Gastroesophageal sphincter (tissue), 4 donors: ENCODE measurements at regions not wholly inside any gene's neighbourhood (a gene's known extent, or its start where the extent isn't known, plus 50 kb on each side); places are given as distances from the start of the nearest gene placed in this dataset.

ENCODE experiments used
- ATAC-seq: fragments of 150-250 bp; one replicate; pipeline ENCODE4 v1.9.1; 2016; ENCODE audit warnings: mild to moderate bottlenecking, moderate library complexity
- H3K27ac ChIP-seq, 4 donors: fragments of 200-600 bp; sonication (generic) in 3 of 4; 1 replicate in 3 of 4; 2 replicates in 1 of 4; pipeline ENCODE4 v1.5.1; 2016 to 2019
- H3K27me3 ChIP-seq: fragments of 200-600 bp; sonication (generic); one replicate; pipeline ENCODE4 v1.5.1; 2019
- H3K36me3 ChIP-seq, 2 donors: fragments of 200-600 bp; sonication (generic); one replicate each; pipeline ENCODE4 v1.5.1; 2019; ENCODE audit warnings: control low read depth in 1 of 2
- H3K4me1 ChIP-seq, 3 donors: fragments of 200-600 bp; sonication (generic); 1 replicate in 2 of 3; 2 replicates in 1 of 3; pipeline ENCODE4 v1.5.1; 2016 to 2019; ENCODE audit warnings: control low read depth in 2 of 3
- H3K4me3 ChIP-seq, 2 donors: fragments of 200-600 bp; sonication (generic); one replicate each; pipeline ENCODE4 v1.5.1; 2019; ENCODE audit warnings: mild to moderate bottlenecking in 1 of 2, moderate library complexity in 1 of 2
- H3K9me3 ChIP-seq, 3 donors: fragments of 200-600 bp; sonication (generic); one replicate each; pipeline ENCODE4 v1.5.1; 2017 to 2019; ENCODE audit warnings: control low read depth in 2 of 3
- CTCF ChIP-seq, 4 experiments: fragments of 200-600 bp in 2 of 4; fragments of 450-650 bp in 2 of 4; sonication (generic) in 1 of 4; IDR thresholded peaks; one replicate each; pipeline ENCODE4 v1.5.1; 2017 to 2019; ENCODE audit warnings: antibody characterized with exemption in 4 of 4, mild to moderate bottlenecking in 2 of 4, moderate library complexity in 2 of 4
- EP300 ChIP-seq: sonication (generic); formaldehyde crosslinking; IDR thresholded peaks from one replicate; pipeline ENCODE4 v1.6.1; 2017; ENCODE audit warnings: antibody characterized with exemption, mild to moderate bottlenecking
- POLR2A ChIP-seq, 2 donors: fragments of 450-650 bp; IDR thresholded peaks; one replicate each; pipeline ENCODE4 v1.6.1; 2017; ENCODE audit warnings: antibody characterized with exemption in 2 of 2, mild to moderate bottlenecking in 2 of 2, moderate library complexity in 1 of 2
- POLR2AphosphoS5 ChIP-seq: sonication (generic); formaldehyde crosslinking; IDR thresholded peaks from one replicate; pipeline ENCODE4 v1.6.1; 2017; ENCODE audit warnings: antibody characterized with exemption
- WGBS, 2 donors: methylation state at CpG; one replicate each; pipeline ENCODE4 v1.1.5; 2018; ENCODE audit warnings: low coverage in 1 of 2; 5-methylcytosine and 5-hydroxymethylcytosine counted together

- Histone ChIP-seq H3K9me3 (peaks cover 0 to 25% (median 0%) of the 10 kb centered on the region in 3 donors), H3K4me3 (no peak overlapping the region), H3K27ac (no peak overlapping the region), H3K4me1 (peaks cover 0 to 9% (median 0%) of the 10 kb centered on the region in 3 donors), H3K36me3 (no peaks in the 10 kb centered on the region), H3K27me3 (no peaks in the 10 kb centered on the region)
- TF ChIP-seq POLR2AphosphoS5 (no peak), POLR2A (IDR thresholded peaks at IDR 0.05) (no peak), EP300 (no peak), CTCF (IDR thresholded peaks at IDR 0.05) (no peak)
- 58 to 88% methylated on average over 3 to 5 of the region's 7 CpGs for WGBS, 2 donors
- peak; percentile 56 for ATAC-seq
Measured at GRCh38 chr19:46546194-46546896, 50.7 kb upstream of the PNMA8B start.

- Histone ChIP-seq H3K9me3 (peaks cover 0 to 28% (median 0%) of the 10 kb centered on the region in 3 donors), H3K4me1 (no peaks in the 10 kb centered on the region), H3K27me3 (no peaks in the 10 kb centered on the region), H3K4me3 (no peak overlapping the region), H3K36me3 (no peaks in the 10 kb centered on the region), H3K27ac (no peak overlapping the region)
- WGBS, 2 donors, result 85% methylated on average over 1 of the region's 1 CpG; no CpG with 5 or more reads in 1 of the 2 donors
- TF ChIP-seq EP300 (no peak), POLR2AphosphoS5 (no peak), POLR2A (IDR thresholded peaks at IDR 0.05) (no peak), CTCF (IDR thresholded peaks at IDR 0.05) (no peak)
- ATAC-seq, result no peak
Measured at GRCh38 chr19:46550684-46551083, 50.4 kb upstream of the CALM3 start.

- Histone ChIP-seq H3K27ac (no peak overlapping the region), H3K9me3 (peaks cover 0 to 28% (median 0%) of the 10 kb centered on the region in 3 donors), H3K4me3 (no peak overlapping the region), H3K4me1 (no peaks in the 10 kb centered on the region), H3K36me3 (no peaks in the 10 kb centered on the region), H3K27me3 (no peaks in the 10 kb centered on the region)
- ATAC-seq, result no peak
- TF ChIP-seq POLR2AphosphoS5 (no peak), EP300 (no peak), CTCF (IDR thresholded peaks at IDR 0.05) (no peak), POLR2A (IDR thresholded peaks at IDR 0.05) (no peak)
Measured at GRCh38 chr19:46551164-46551563, 50.0 kb upstream of the CALM3 start.
